Esophagus squamous epithelium (tissue), 4 donors: ENCODE measurements at regions not wholly inside any gene's neighbourhood (a gene's known extent, or its start where the extent isn't known, plus 50 kb on each side); places are given as distances from the start of the nearest gene placed in this dataset.

Experiments used
- POLR2A ChIP-seq, 4 donors: fragments of 450-650 bp; IDR thresholded peaks; one replicate each; pipeline ENCODE4 v1.6.1; 2017; ENCODE audit warnings: antibody characterized with exemption in 4 of 4, mild to moderate bottlenecking in 4 of 4, moderate library complexity in 3 of 4
- TF ChIP-seq, protein P1 (sequence below), 6 experiments: fragments of 450-650 bp in 4 of 6; fragments of 200-600 bp in 2 of 6; sonication (generic) in 2 of 6; IDR thresholded peaks; one replicate each; pipeline ENCODE4 v1.5.1; 2016 to 2019; ENCODE audit warnings: antibody characterized with exemption in 6 of 6, mild to moderate bottlenecking in 4 of 6, moderate library complexity in 4 of 6

- TF ChIP-seq, protein P1, sequence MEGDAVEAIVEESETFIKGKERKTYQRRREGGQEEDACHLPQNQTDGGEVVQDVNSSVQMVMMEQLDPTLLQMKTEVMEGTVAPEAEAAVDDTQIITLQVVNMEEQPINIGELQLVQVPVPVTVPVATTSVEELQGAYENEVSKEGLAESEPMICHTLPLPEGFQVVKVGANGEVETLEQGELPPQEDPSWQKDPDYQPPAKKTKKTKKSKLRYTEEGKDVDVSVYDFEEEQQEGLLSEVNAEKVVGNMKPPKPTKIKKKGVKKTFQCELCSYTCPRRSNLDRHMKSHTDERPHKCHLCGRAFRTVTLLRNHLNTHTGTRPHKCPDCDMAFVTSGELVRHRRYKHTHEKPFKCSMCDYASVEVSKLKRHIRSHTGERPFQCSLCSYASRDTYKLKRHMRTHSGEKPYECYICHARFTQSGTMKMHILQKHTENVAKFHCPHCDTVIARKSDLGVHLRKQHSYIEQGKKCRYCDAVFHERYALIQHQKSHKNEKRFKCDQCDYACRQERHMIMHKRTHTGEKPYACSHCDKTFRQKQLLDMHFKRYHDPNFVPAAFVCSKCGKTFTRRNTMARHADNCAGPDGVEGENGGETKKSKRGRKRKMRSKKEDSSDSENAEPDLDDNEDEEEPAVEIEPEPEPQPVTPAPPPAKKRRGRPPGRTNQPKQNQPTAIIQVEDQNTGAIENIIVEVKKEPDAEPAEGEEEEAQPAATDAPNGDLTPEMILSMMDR (IDR thresholded peaks at IDR 0.05) = no peak
- TF ChIP-seq POLR2A (IDR thresholded peaks at IDR 0.05) = no peak
Measured at GRCh38 chr2:240291337-240292034, 144.0 kb upstream of the GPC1 start.
